ENCODE measurements at regions not wholly inside any gene's neighbourhood (a gene's known extent, or its start where the extent isn't known, plus 50 kb on each side); places are given as distances from the start of the nearest gene placed in this dataset.

GRCh38 chr17:77881545-77881944 lies 77.0 kb upstream of the TNRC6C start:
- no peak for TF ChIP-seq POLR2A (IDR thresholded peaks at IDR 0.05)
- TF ChIP-seq CTCF (IDR thresholded peaks at IDR 0.05), result no peak
